HG02840 (cell line): ENCODE measurements at regions not wholly inside any gene's neighbourhood (a gene's known extent, or its start where the extent isn't known, plus 50 kb on each side); places are given as distances from the start of the nearest gene placed in this dataset.

Experiments used
- ATAC-seq: cut with Tn5 transposase; IDR thresholded peaks from one replicate; pipeline ENCODE4 v1.9.1; 2021; ENCODE audit warnings: mild to moderate bottlenecking, moderate library complexity, moderate number of reproducible peaks; ENCODE audit not compliant: unreplicated experiment, low FRiP score

- ATAC-seq: no peak
These were observed 73.9 kb downstream of the LSM3 start for GRCh38 chr3:14252321-14253021.

GRCh38 chr3:14253022-14253706 is 74.5 kb downstream of the LSM3 start:
- no peak for ATAC-seq

- ATAC-seq: no peak
These were observed 75.2 kb downstream of the LSM3 start for GRCh38 chr3:14253707-14254382.

GRCh38 chr3:14254812-14255702 is 76.4 kb downstream of the LSM3 start:
- ATAC-seq: no peak

- ATAC-seq: no peak
These were observed 77.4 kb downstream of the LSM3 start for GRCh38 chr3:14256046-14256445.

GRCh38 chr3:14256561-14257342 is 78.1 kb downstream of the LSM3 start:
- no peak for ATAC-seq

- no peak for ATAC-seq
These were observed 80.6 kb downstream of the LSM3 start for GRCh38 chr3:14258906-14259904.

GRCh38 chr3:14260463-14260862 is 81.8 kb downstream of the LSM3 start:
- ATAC-seq: no peak

GRCh38 chr3:14261229-14261628 is 82.6 kb downstream of the LSM3 start:
- no peak for ATAC-seq

GRCh38 chr3:14262212-14262611 is 83.6 kb downstream of the LSM3 start:
- no peak for ATAC-seq

- ATAC-seq: no peak
These were observed 84.2 kb downstream of the LSM3 start for GRCh38 chr3:14262867-14263266.

- no peak for ATAC-seq
These were observed 84.8 kb downstream of the LSM3 start for GRCh38 chr3:14263317-14264005.

GRCh38 chr3:14265246-14265962 is 86.8 kb downstream of the LSM3 start:
- no peak for ATAC-seq

- ATAC-seq: no peak
These were observed 87.7 kb downstream of the LSM3 start for GRCh38 chr3:14266361-14266760.

GRCh38 chr3:14267976-14268375 is 89.4 kb downstream of the LSM3 start:
- no peak for ATAC-seq

GRCh38 chr3:14268897-14269296 is 90.3 kb downstream of the LSM3 start:
- no peak for ATAC-seq
